GM18867 (cell line): ENCODE measurements at regions not wholly inside any gene's neighbourhood (a gene's known extent, or its start where the extent isn't known, plus 50 kb on each side); places are given as distances from the start of the nearest gene placed in this dataset.

ENCODE experiments used
- ATAC-seq: cut with Tn5 transposase; IDR thresholded peaks from one replicate; pipeline ENCODE4 v1.9.1; 2021; ENCODE audit warnings: mild to moderate bottlenecking, moderate library complexity; ENCODE audit not compliant: unreplicated experiment

DNA sequence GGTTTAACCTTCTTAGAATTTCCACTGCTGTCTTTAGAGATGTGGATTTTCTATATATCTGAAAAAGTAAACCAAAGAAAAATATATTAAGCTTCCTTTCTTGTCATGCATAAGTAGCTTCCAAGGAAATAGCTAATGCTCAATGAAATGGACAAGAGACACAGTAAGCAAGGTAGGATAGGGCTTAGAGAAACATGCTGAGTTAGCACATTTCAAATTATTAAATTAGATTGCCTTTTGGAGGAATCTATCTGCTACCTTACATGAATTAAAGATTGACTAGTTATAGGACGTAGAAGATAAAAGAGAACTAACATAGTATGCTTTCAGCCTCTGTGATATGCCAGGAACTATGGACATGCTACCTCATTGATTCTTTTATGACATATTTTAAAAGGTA, 824.6 kb downstream of the TUSC7 start:
- ATAC-seq: no peak

- no peak for ATAC-seq
Measured at GRCh38 chr3:117536006-117536405, 826.4 kb downstream of the TUSC7 start.

- ATAC-seq: no peak
Measured at GRCh38 chr3:117537949-117538348, 828.4 kb downstream of the TUSC7 start.

GRCh38 chr3:117539729-117540128, 830.1 kb downstream of the TUSC7 start:
- ATAC-seq: no peak

- no peak for ATAC-seq
Measured at GRCh38 chr3:117540597-117540996, 831.0 kb downstream of the TUSC7 start.

DNA sequence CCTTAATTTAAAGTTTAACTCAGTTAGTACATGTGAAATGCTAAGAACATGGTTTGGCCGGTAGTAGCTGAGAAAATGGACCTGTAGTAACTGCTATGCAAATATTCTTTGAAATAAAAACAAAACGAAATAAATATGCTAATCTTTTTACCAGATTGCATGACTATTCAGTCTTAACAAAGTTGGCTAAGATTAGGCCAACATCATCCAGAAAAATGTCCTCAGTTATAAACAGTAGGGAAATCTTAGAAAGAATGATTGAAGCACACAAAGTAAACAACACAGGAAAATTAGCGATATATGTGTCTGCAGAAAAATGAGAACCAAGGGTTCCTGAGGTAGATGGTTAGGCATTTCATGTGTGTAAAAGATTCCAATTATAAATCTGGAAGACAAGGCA, 832.1 kb downstream of the TUSC7 start:
- no peak for ATAC-seq

DNA sequence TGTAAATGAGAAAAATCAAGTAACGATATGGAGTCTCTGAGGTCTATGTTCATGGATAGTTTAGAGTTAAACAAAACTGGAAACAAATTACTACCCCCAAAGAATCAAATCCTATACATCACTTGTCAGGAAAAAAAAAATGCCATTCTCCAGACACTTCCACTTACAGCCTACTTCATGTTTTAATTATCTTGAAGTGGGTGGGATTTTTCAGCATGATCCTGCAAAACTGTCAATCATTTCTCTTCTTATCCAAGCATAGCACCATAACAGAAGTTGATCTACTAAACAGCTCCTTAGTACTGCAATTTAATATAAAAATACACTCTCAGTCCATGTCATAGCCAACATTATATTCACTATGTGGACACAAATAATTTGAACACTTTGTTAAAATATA, 833.9 kb downstream of the TUSC7 start:
- no peak for ATAC-seq

DNA sequence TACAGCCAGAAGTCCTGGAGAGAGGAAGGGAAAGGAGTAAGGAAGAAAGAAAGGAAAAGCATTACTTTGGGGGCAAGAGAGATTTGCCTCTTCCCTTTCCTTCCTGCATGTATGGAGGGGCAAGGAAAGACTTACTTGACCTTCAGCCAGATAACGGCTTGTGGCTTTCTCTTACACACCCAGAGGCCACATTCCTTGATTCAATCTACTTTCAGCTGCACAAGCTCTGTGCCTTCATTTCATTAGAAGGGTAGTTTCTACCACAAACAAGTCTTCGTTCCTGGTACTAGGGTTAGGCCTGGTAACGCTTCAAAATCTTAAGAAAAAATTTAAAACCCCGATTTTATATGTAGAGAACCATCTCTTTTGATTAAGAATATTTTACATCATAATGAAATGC, 835.9 kb downstream of the TUSC7 start:
- no peak for ATAC-seq

DNA sequence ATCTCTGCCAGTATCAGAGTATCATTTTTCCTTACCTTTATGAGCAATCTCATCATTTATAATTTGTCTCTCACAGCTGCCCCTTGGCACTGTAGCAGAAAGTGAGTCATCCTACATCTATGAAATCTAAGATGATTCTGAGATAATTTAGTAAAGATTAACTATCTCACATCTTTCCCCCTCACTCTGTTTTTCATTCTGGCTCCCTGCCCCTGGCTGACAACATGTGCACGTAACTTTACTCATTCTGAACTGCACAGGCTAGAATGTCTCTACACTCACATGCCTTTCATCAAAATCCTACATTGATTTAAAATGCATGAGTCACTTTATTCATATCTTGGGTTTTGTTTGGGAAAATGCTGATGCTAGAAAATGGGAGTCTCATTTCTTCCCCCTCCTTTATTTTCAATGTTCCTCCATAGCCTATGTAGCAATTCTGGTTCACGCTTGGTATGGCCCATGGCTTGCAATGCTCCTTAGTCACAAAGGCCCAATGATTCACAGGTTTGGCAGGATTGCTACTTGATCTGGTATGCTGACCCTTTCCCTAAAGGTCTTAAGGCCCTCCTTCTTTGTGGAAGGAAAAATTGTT, 838.5 kb downstream of the TUSC7 start:
- ATAC-seq: no peak

- no peak for ATAC-seq
Measured at GRCh38 chr3:117548600-117548999, 839.0 kb downstream of the TUSC7 start.

GRCh38 chr3:117549716-117550115, 840.1 kb downstream of the TUSC7 start:
- ATAC-seq: no peak

DNA sequence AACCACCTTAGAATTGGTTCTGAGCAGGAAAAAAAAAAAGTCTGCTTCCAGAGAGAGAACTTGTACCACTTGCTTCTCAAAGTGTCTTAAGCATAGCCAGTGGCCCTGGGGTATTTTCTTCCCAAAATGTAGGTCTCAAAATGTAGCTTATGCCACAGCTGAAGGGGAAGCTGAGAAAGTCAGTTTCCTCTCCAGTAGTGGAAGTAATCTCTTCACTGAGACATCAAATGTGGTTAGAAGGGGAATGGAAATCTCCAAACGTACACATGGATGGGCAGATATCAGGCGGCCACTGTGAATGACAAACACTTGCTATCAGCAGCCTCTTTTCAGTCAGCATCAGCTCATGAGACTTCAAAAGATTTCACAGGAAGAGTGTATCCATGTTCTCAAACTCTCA, 841.2 kb downstream of the TUSC7 start:
- no peak for ATAC-seq

DNA sequence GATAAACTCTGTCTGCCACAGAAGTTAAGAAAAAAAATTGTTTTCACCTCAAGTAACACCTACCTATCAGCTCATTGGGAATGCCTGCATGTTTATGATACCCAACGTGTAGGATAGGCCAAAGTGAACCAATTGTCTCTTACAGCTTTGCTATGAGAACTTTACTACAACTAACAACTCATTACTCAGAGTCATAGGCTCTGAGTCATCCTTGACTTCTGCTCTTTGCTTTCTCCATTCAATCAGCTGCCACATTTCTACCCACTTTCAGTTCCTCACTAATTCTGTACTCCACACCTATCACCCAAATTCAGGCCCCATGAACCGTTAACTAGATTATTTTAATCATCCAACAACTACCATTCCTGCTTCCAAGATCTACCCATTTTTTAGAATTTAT, 843.9 kb downstream of the TUSC7 start:
- ATAC-seq: peak; percentile 99

DNA sequence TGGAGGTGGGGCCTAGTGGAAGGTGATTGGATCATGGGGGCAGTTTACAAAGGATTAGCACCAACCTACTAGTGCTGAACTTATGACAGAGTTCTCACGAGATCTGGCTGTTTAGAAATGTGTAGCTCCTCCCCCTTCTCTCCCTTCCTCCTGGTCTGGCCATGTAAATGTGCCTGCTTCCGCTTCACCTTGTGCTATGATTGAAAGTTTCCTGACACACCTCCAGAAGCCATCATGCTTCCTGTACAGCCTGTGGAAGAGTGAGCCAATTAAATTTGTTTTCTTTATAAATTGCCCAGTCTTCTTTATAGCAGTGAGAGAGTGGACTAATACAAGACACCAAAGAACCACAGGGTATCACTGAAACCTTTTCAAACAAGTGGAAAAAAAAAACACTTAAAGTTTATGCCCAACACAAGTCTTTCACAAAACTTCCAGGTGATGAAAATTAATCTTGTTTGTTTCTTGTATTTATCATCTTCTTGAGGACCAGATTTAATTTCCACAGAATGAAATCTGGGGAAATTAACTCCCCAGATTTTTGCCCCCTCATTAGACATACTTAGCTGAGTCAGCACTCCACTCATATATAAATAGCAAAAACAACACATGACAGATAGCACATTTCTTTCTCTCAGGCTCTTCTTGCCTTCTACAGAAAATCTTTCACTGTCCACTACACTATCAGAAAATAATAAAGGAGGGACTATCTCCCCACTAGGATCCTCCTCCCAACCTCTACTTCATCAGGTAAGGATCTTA, 847.2 kb downstream of the TUSC7 start:
- ATAC-seq: no peak

DNA sequence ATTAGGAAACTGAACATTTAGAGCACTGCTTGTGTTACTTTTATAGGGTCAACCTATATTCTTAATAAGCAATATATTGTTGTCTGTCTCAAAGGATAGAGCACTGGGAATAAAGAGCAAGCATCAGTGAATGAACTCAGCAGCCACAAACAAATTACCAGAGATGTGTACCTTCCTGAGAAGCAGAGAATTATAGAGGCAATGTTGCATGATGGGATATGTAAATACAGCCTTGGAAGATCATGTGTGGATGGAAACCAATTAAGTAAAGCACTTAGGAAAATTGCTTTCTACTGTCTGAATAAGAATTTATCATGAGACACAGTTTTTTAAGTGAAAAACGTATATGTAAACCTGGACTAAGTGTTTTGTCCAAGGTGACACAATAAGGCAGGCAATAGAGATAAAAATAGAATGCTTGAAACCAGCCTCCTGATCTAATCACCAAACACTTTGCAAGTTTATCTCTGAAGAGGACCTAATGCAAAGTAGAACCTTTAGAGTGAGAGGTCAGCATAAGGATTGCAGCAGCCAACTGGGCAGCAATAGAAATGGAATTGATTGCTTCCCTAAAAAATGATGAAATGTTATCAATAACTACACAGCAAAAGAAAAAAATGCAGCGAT, 848.0 kb downstream of the TUSC7 start:
- ATAC-seq: no peak

- ATAC-seq: no peak
Measured at GRCh38 chr3:117558681-117559080, 849.1 kb downstream of the TUSC7 start.

GRCh38 chr3:117562000-117562399, 852.4 kb downstream of the TUSC7 start:
- ATAC-seq: no peak

DNA sequence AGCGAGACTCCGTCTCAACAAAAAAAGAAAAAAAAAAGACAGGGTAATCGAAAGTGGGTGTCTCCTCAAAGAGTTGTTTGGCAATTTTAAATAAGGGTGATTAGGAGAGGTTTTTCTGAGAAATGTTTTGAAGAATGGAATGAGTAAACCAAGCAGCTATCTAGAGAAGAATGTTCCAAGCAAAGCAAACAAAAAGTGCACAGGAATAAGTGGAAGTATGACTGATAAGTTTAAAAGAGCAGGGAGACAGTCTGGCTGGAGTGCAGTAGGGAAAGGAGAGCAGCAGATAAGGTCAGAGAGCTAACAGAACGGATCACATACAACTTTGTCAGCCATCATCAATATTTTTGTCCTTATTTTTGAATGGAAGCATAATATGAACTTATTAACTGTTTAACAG, 853.5 kb downstream of the TUSC7 start:
- ATAC-seq: no peak

GRCh38 chr3:117565777-117566176, 856.2 kb downstream of the TUSC7 start:
- no peak for ATAC-seq

GRCh38 chr3:117566926-117567325, 857.3 kb downstream of the TUSC7 start:
- no peak for ATAC-seq

- ATAC-seq: no peak
Measured at GRCh38 chr3:117567382-117567781, 857.8 kb downstream of the TUSC7 start.

DNA sequence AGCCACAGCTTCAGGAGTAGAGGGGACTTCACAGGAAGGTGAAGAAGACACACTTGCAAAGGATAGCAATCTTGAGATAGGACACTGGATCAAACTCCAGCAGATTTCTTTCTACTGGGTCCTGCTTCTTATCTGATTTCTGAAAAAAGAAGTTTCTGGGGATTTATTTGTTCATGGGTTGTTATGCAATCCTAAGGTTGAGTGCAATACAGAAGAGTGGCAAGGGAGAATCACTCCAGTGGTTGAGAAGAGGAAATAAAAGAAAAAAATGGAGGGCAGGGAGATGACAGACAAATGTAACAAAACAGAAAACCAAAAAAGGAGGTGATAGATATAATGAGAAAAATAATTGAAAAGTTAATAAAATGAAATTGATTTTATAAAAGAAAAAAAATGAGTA, 858.3 kb downstream of the TUSC7 start:
- ATAC-seq: no peak
